ENCODE measurements at regions not wholly inside any gene's neighbourhood (a gene's known extent, or its start where the extent isn't known, plus 50 kb on each side); places are given as distances from the start of the nearest gene placed in this dataset.

- H3K79me2 ChIP-seq (ENCODE audit: low read length): no peaks in the 10 kb centered on the region
- H3K4me2 ChIP-seq (ENCODE audit: low read length): no peak overlapping the region
- H4K20me1 ChIP-seq (ENCODE audit: insufficient read depth, low read length): no peaks in the 10 kb centered on the region
- no peaks in the 10 kb centered on the region for H3K27me3 ChIP-seq (ENCODE audit: low read depth, low read length)
- H3K9ac ChIP-seq (ENCODE audit: low read length): no peak overlapping the region
- H3K4me1 ChIP-seq (ENCODE audit: low read length): peaks cover 12% of the 10 kb centered on the region
- H3K36me3 ChIP-seq (replicated peaks; ENCODE audit: low read depth, low read length): no peaks in the 10 kb centered on the region
- H3K27ac ChIP-seq (ENCODE audit: low read length): no peak overlapping the region
- no peaks in the 10 kb centered on the region for H3K9me3 ChIP-seq (ENCODE audit: insufficient read depth, low read length)
- no peak overlapping the region for H2AFZ ChIP-seq (ENCODE audit: low read depth, low read length)
- no peak overlapping the region for H3K4me3 ChIP-seq (ENCODE audit: low read length)
- TF ChIP-seq, protein P1, sequence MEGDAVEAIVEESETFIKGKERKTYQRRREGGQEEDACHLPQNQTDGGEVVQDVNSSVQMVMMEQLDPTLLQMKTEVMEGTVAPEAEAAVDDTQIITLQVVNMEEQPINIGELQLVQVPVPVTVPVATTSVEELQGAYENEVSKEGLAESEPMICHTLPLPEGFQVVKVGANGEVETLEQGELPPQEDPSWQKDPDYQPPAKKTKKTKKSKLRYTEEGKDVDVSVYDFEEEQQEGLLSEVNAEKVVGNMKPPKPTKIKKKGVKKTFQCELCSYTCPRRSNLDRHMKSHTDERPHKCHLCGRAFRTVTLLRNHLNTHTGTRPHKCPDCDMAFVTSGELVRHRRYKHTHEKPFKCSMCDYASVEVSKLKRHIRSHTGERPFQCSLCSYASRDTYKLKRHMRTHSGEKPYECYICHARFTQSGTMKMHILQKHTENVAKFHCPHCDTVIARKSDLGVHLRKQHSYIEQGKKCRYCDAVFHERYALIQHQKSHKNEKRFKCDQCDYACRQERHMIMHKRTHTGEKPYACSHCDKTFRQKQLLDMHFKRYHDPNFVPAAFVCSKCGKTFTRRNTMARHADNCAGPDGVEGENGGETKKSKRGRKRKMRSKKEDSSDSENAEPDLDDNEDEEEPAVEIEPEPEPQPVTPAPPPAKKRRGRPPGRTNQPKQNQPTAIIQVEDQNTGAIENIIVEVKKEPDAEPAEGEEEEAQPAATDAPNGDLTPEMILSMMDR (IDR thresholded peaks at IDR 0.05; ENCODE audit: low read depth, low read length): no peak
- no peak for TF ChIP-seq EZH2phosphoT487 (IDR thresholded peaks at IDR 0.05; ENCODE audit: low read depth)
Measured at GRCh38 chr11:115903179-115903578, 399.0 kb upstream of the CADM1 start.

DNA sequence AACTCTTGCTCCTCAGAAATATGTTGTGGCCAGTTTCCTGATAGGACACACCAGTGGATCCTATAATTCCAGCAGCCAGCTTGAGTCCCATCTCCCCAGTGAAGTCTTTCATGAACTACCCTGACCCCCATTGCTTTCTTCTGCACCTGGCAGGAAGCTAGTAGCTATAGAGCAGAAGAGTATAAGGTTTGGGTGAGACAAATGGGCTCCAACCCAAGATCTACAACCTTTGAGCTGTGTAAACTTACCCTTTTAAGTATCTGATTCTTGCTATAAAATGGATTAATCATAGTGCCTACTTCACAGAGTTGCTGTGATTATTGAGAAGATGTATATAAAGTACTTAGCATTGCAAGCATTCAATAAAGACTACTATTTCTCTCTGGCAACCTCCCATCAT lies 396.9 kb upstream of the CADM1 start:
- Histone ChIP-seq H3K9ac (ENCODE audit: low read length) (no peak overlapping the region), H3K4me1 (ENCODE audit: low read length) (peaks cover 23% of the 10 kb centered on the region), H3K4me3 (ENCODE audit: low read length) (no peak overlapping the region), H3K36me3 (replicated peaks; ENCODE audit: low read depth, low read length) (no peaks in the 10 kb centered on the region), H3K27ac (ENCODE audit: low read length) (no peak overlapping the region), H4K20me1 (ENCODE audit: insufficient read depth, low read length) (no peaks in the 10 kb centered on the region), H3K4me2 (ENCODE audit: low read length) (no peak overlapping the region), H2AFZ (ENCODE audit: low read depth, low read length) (no peak overlapping the region), H3K27me3 (ENCODE audit: low read depth, low read length) (no peaks in the 10 kb centered on the region), H3K79me2 (ENCODE audit: low read length) (no peaks in the 10 kb centered on the region), H3K9me3 (ENCODE audit: insufficient read depth, low read length) (no peaks in the 10 kb centered on the region)
- TF ChIP-seq, protein P1 (IDR thresholded peaks at IDR 0.05; ENCODE audit: low read depth, low read length): no peak
- no peak for TF ChIP-seq EZH2phosphoT487 (IDR thresholded peaks at IDR 0.05; ENCODE audit: low read depth)

GRCh38 chr11:115900111-115900510 lies 395.9 kb upstream of the CADM1 start:
- Histone ChIP-seq H3K36me3 (replicated peaks; ENCODE audit: low read depth, low read length) (no peaks in the 10 kb centered on the region), H3K27me3 (ENCODE audit: low read depth, low read length) (no peaks in the 10 kb centered on the region), H3K4me2 (ENCODE audit: low read length) (no peak overlapping the region), H4K20me1 (ENCODE audit: insufficient read depth, low read length) (no peaks in the 10 kb centered on the region), H3K27ac (ENCODE audit: low read length) (no peak overlapping the region), H3K79me2 (ENCODE audit: low read length) (no peaks in the 10 kb centered on the region), H3K4me1 (ENCODE audit: low read length) (peaks cover 22% of the 10 kb centered on the region), H3K9me3 (ENCODE audit: insufficient read depth, low read length) (no peaks in the 10 kb centered on the region), H3K9ac (ENCODE audit: low read length) (no peak overlapping the region), H2AFZ (ENCODE audit: low read depth, low read length) (no peak overlapping the region), H3K4me3 (ENCODE audit: low read length) (no peak overlapping the region)
- TF ChIP-seq EZH2phosphoT487 (IDR thresholded peaks at IDR 0.05; ENCODE audit: low read depth): no peak
- TF ChIP-seq, protein P1 (IDR thresholded peaks at IDR 0.05; ENCODE audit: low read depth, low read length): no peak

DNA sequence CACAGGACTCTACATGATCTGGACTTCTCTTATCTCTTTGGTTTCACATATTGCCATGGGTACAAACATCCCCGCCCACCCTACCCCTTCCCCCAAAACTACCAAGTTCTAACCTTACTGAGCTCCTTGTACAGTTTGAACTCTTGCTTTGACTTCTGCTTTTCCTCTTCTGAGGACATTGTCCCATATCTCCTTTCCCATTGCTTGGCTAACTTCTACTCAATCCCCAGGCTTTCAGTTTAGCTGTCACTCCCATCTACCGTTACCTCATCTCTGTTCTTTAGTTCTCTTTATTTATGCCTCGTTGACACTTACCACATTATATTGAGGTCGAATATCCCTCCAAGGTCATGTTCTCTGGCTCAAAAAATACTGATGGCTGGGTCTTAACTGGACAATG lies 393.5 kb upstream of the CADM1 start:
- no peak overlapping the region for H2AFZ ChIP-seq (ENCODE audit: low read depth, low read length)
- H3K79me2 ChIP-seq (ENCODE audit: low read length): no peaks in the 10 kb centered on the region
- H3K4me1 ChIP-seq (ENCODE audit: low read length): peaks cover 30% of the 10 kb centered on the region
- no peaks in the 10 kb centered on the region for H3K9me3 ChIP-seq (ENCODE audit: insufficient read depth, low read length)
- no peaks in the 10 kb centered on the region for H4K20me1 ChIP-seq (ENCODE audit: insufficient read depth, low read length)
- TF ChIP-seq EZH2phosphoT487 (IDR thresholded peaks at IDR 0.05; ENCODE audit: low read depth): no peak
- H3K4me3 ChIP-seq (ENCODE audit: low read length): no peak overlapping the region
- H3K9ac ChIP-seq (ENCODE audit: low read length): no peak overlapping the region
- H3K27ac ChIP-seq (ENCODE audit: low read length): no peak overlapping the region
- H3K36me3 ChIP-seq (replicated peaks; ENCODE audit: low read depth, low read length): no peaks in the 10 kb centered on the region
- no peak overlapping the region for H3K4me2 ChIP-seq (ENCODE audit: low read length)
- H3K27me3 ChIP-seq (ENCODE audit: low read depth, low read length): no peaks in the 10 kb centered on the region

All from OCI-LY3 (cell line).